Ishikawa (cell line): ENCODE measurements at regions not wholly inside any gene's neighbourhood (a gene's known extent, or its start where the extent isn't known, plus 50 kb on each side); places are given as distances from the start of the nearest gene placed in this dataset.

Experiments
- CEBPB ChIP-seq: IDR thresholded peaks from 2 replicates; pipeline ENCODE4 v1.6.1; 2012
- CREB1 ChIP-seq: IDR thresholded peaks from 2 replicates; pipeline ENCODE4 v1.6.1; 2012; ENCODE audit warnings: low read depth
- EGR1 ChIP-seq: IDR thresholded peaks from 2 replicates; pipeline ENCODE4 v1.6.1; 2012
- EP300 ChIP-seq: IDR thresholded peaks from 2 replicates; pipeline ENCODE4 v1.6.1; 2012; ENCODE audit warnings: borderline replicate concordance
- FOXM1 ChIP-seq: IDR thresholded peaks from 2 replicates; pipeline ENCODE4 v1.6.1; 2012; ENCODE audit warnings: low read depth, borderline replicate concordance
- NFIC ChIP-seq: IDR thresholded peaks from 2 replicates; pipeline ENCODE4 v1.6.1; 2012
- RAD21 ChIP-seq: IDR thresholded peaks from 2 replicates; pipeline ENCODE4 v1.6.1; 2012; ENCODE audit warnings: low read depth
- TAF1 ChIP-seq: IDR thresholded peaks from 2 replicates; pipeline ENCODE4 v1.6.1; 2012; ENCODE audit warnings: low read depth, mild to moderate bottlenecking
- TCF12 ChIP-seq: IDR thresholded peaks from 2 replicates; pipeline ENCODE4 v1.6.1; 2012; ENCODE audit warnings: low read depth
- TEAD4 ChIP-seq: IDR thresholded peaks from 2 replicates; pipeline ENCODE4 v1.6.1; 2012
- YY1 ChIP-seq: IDR thresholded peaks from 2 replicates; pipeline ENCODE4 v1.6.1; 2012; ENCODE audit warnings: low read depth
- ZBTB7A ChIP-seq: IDR thresholded peaks from 2 replicates; pipeline ENCODE4 v1.6.1; 2012; ENCODE audit warnings: low read depth
- TF ChIP-seq, protein P1 (sequence below): IDR thresholded peaks from 2 replicates; pipeline ENCODE4 v1.6.1; 2012
- TF ChIP-seq, protein P2 (sequence below): IDR thresholded peaks from 2 replicates; pipeline ENCODE4 v1.6.1; 2012; ENCODE audit warnings: low read depth, mild to moderate bottlenecking
- TF ChIP-seq, protein P3 (sequence below): IDR thresholded peaks from 2 replicates; pipeline ENCODE4 v1.6.1; 2012

DNA sequence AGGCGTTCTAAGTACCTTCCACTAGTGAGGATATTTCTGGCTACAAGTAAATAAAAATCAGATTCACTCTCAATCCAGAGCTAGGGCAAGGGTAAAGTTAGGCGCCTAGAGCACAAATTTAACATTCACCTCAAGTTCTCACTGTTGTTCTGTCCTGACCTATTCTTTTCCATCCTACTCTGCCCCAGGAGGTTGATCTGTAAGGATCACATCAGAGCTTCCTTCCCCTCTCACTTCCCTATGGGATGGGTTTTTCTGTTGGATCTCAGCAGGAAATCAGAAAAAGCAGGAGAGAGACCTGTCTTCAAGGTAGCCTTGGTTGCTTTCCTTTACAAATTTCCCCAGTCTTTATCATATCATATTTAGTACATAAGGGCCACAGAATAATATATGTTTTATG, 316.7 kb downstream of the GABRG2 start:
- TF ChIP-seq, protein P1, sequence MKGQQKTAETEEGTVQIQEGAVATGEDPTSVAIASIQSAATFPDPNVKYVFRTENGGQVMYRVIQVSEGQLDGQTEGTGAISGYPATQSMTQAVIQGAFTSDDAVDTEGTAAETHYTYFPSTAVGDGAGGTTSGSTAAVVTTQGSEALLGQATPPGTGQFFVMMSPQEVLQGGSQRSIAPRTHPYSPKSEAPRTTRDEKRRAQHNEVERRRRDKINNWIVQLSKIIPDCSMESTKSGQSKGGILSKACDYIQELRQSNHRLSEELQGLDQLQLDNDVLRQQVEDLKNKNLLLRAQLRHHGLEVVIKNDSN = no peak
- TF ChIP-seq TAF1 (no peak), EGR1 (no peak), YY1 (no peak), EP300 (no peak), FOXM1 (no peak), NFIC (no peak), RAD21 (no peak), CREB1 (no peak)
- TF ChIP-seq, protein P2, sequence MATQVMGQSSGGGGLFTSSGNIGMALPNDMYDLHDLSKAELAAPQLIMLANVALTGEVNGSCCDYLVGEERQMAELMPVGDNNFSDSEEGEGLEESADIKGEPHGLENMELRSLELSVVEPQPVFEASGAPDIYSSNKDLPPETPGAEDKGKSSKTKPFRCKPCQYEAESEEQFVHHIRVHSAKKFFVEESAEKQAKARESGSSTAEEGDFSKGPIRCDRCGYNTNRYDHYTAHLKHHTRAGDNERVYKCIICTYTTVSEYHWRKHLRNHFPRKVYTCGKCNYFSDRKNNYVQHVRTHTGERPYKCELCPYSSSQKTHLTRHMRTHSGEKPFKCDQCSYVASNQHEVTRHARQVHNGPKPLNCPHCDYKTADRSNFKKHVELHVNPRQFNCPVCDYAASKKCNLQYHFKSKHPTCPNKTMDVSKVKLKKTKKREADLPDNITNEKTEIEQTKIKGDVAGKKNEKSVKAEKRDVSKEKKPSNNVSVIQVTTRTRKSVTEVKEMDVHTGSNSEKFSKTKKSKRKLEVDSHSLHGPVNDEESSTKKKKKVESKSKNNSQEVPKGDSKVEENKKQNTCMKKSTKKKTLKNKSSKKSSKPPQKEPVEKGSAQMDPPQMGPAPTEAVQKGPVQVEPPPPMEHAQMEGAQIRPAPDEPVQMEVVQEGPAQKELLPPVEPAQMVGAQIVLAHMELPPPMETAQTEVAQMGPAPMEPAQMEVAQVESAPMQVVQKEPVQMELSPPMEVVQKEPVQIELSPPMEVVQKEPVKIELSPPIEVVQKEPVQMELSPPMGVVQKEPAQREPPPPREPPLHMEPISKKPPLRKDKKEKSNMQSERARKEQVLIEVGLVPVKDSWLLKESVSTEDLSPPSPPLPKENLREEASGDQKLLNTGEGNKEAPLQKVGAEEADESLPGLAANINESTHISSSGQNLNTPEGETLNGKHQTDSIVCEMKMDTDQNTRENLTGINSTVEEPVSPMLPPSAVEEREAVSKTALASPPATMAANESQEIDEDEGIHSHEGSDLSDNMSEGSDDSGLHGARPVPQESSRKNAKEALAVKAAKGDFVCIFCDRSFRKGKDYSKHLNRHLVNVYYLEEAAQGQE = no peak

DNA sequence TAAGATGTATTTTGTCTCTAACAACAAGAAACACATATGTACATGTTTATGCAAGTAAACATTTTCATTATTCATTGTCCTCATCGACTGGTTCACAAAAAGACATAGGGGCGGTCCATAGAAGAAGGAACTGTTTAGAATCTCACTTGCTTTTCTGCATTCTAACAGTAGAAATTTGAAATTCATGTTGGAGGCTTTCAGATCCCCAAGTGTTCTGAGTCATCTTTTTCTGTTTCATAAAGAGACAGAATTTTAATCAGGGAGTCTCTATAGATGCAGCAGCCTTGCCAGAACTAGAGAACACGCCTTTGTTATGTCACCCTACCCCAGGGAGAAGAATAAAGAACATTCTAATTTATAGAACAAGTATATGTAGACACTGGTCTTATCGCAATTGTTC, 324.3 kb downstream of the GABRG2 start:
- TF ChIP-seq, protein P3, sequence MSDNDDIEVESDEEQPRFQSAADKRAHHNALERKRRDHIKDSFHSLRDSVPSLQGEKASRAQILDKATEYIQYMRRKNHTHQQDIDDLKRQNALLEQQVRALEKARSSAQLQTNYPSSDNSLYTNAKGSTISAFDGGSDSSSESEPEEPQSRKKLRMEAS = no peak
- TF ChIP-seq TAF1 (no peak), RAD21 (no peak), CEBPB (no peak), FOXM1 (no peak), EGR1 (no peak), NFIC (no peak)
- TF ChIP-seq, protein P1 = no peak
- TF ChIP-seq, protein P2 = no peak

DNA sequence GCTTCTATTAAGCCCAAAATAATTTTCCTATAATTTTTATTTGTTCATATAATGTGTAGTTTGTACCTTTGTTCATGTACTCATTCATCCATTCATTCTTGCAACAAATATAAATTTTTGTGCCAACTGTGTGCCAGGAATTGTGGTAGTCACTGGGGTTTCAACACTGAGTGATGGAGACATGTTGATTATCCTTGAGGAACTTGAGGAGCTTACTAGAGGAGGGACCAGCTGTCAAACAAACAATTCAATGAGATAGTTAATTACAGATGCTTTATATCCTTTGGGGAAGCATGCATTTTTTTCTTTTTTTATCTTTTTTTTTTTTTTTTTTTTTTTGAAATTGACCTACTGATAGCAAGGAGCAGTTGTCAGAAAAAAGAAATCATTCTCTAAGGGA, 324.8 kb downstream of the GABRG2 start:
- TF ChIP-seq CEBPB (no peak), EP300 (no peak), FOXM1 (no peak), ZBTB7A (no peak), TEAD4 (no peak), EGR1 (no peak)
- TF ChIP-seq, protein P1 = no peak
- TF ChIP-seq, protein P3 = no peak

DNA sequence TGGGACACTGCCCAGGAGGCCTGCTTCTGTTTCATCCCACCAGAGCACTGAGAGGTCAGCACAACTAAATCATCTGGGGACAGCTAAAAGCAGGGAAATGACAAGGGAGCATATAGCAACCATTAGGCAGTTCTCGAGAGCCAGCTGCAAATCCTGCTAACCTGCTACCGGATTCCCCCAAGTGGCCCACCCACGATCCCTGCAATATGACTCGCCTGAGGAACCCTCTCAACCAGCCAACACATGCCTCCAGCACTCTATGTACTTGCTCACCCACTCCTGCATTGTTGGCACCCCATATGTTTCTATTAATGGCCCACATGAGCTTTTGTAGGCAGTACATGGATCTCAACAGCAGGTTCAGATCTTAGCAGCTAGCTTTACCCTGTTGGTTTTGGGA, 326.0 kb downstream of the GABRG2 start:
- TF ChIP-seq CEBPB (no peak), RAD21 (no peak), TAF1 (no peak), EGR1 (no peak), EP300 (no peak)
- TF ChIP-seq, protein P2 = no peak

DNA sequence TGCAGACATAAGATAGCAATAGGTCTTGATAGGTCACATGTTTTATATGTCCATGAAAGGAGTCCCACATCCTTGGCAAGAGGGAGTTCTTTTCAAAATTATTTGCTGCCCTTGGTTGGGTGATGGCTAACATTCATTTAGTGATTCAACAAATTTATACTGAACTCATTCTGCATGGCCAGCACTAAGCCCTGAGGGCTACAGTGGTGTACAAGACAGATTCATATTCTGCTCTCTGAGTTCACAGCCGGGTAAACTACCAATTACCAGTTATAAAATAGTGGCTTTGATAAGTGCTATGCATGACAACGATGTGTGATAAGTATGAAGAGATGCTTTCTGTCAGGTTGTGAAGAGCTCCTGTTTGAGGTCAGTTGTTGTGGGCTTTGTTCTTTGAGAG, 340.0 kb downstream of the GABRG2 start:
- no peak for TF ChIP-seq FOXM1
- TF ChIP-seq EP300 = no peak
- TF ChIP-seq NFIC = no peak
- TF ChIP-seq YY1 = no peak
- no peak for TF ChIP-seq EGR1
- TF ChIP-seq ZBTB7A = no peak
- TF ChIP-seq TCF12 = no peak
- TF ChIP-seq, protein P3 = no peak
- no peak for TF ChIP-seq RAD21
- no peak for TF ChIP-seq CEBPB
- TF ChIP-seq, protein P2 = no peak
- no peak for TF ChIP-seq TAF1
- no peak for TF ChIP-seq CREB1
- TF ChIP-seq TEAD4 = no peak
- TF ChIP-seq, protein P1 = no peak
